ENCODE measurements at regions not wholly inside any gene's neighbourhood (a gene's known extent, or its start where the extent isn't known, plus 50 kb on each side); places are given as distances from the start of the nearest gene placed in this dataset.

GRCh38 chr9:2957656-2958200 lies 113.8 kb upstream of the PUM3 start:
- intact Hi-C loops (cut with DNase I) = no loop called here
- Histone ChIP-seq H3K36me3 (no peaks in the 10 kb centered on the region), H3K9me3 (no peaks in the 10 kb centered on the region), H3K27ac (no peak overlapping the region), H3K4me1 (no peaks in the 10 kb centered on the region), H3K4me3 (replicated peaks in 1 of 3) (no peak overlapping the region), H3K27me3 (no peaks in the 10 kb centered on the region)
- no peak for DNase-seq
- no peak for TF ChIP-seq CTCF (IDR thresholded peaks at IDR 0.05)
- no peak for TF ChIP-seq POLR2A (IDR thresholded peaks at IDR 0.05)
- WGBS, 2 donors = 68 to 71% methylated on average over 6 of the region's 6 CpGs

- H3K4me3 ChIP-seq (replicated peaks in 1 of 3) = no peak overlapping the region
- TF ChIP-seq POLR2A (IDR thresholded peaks at IDR 0.05) = no peak
- TF ChIP-seq CTCF (IDR thresholded peaks at IDR 0.05) = no peak
- H3K27me3 ChIP-seq = no peaks in the 10 kb centered on the region
- H3K4me1 ChIP-seq = no peaks in the 10 kb centered on the region
- DNase-seq = no peak
- no peak overlapping the region for H3K27ac ChIP-seq
- intact Hi-C loops (cut with DNase I) = no loop called here
- no peaks in the 10 kb centered on the region for H3K36me3 ChIP-seq
- 43 to 48% methylated on average over 2 of the region's 2 CpGs for WGBS, 2 donors
- H3K9me3 ChIP-seq = no peaks in the 10 kb centered on the region
Observed at GRCh38 chr9:2955575-2955974, 111.7 kb upstream of the PUM3 start.

GRCh38 chr9:2939368-2939767 lies 95.5 kb upstream of the PUM3 start:
- DNase-seq = no peak
- 90 to 95% methylated on average over 1 of the region's 1 CpG for WGBS, 2 donors
- TF ChIP-seq POLR2A (IDR thresholded peaks at IDR 0.05) (no peak), CTCF (IDR thresholded peaks at IDR 0.05) (no peak)
- intact Hi-C loops (cut with DNase I) = no loop called here
- no peak overlapping the region for H3K27ac ChIP-seq
- no peaks in the 10 kb centered on the region for H3K9me3 ChIP-seq
- no peaks in the 10 kb centered on the region for H3K27me3 ChIP-seq
- no peaks in the 10 kb centered on the region for H3K4me1 ChIP-seq
- no peaks in the 10 kb centered on the region for H3K36me3 ChIP-seq
- H3K4me3 ChIP-seq (replicated peaks in 1 of 3) = no peak overlapping the region

- TF ChIP-seq POLR2A (IDR thresholded peaks at IDR 0.05) (no peak), CTCF (IDR thresholded peaks at IDR 0.05) (no peak)
- DNase-seq = no peak
- Histone ChIP-seq H3K4me3 (replicated peaks in 1 of 3) (no peak overlapping the region), H3K4me1 (no peaks in the 10 kb centered on the region), H3K27ac (no peak overlapping the region), H3K27me3 (no peaks in the 10 kb centered on the region), H3K36me3 (no peaks in the 10 kb centered on the region), H3K9me3 (no peaks in the 10 kb centered on the region)
- WGBS, 2 donors = 54 to 73% methylated on average over 1 of the region's 1 CpG
- intact Hi-C loops (cut with DNase I) = no loop called here
Observed at GRCh38 chr9:2936221-2936620, 92.3 kb upstream of the PUM3 start.

- no peak for DNase-seq
- Histone ChIP-seq H3K4me3 (replicated peaks in 1 of 3) (no peak overlapping the region), H3K36me3 (no peaks in the 10 kb centered on the region), H3K9me3 (no peaks in the 10 kb centered on the region), H3K27me3 (no peaks in the 10 kb centered on the region), H3K27ac (no peak overlapping the region), H3K4me1 (no peaks in the 10 kb centered on the region)
- WGBS, 2 donors = 95 to 98% methylated on average over 7 of the region's 7 CpGs
- TF ChIP-seq POLR2A (IDR thresholded peaks at IDR 0.05) = no peak
- no peak for TF ChIP-seq CTCF (IDR thresholded peaks at IDR 0.05)
- intact Hi-C loops (cut with DNase I) = no loop called here
Observed at GRCh38 chr9:2934883-2935282, 91.0 kb upstream of the PUM3 start.
